ENCODE measurements at regions not wholly inside any gene's neighbourhood (a gene's known extent, or its start where the extent isn't known, plus 50 kb on each side); places are given as distances from the start of the nearest gene placed in this dataset.

GRCh38 chr1:101100674-101101073 lies 75.1 kb upstream of the DPH5 start (continued):
- TF ChIP-seq BHLHE40 (IDR thresholded peaks at IDR 0.05; ENCODE audit: borderline replicate concordance in 1 of 2, low read depth in 2 of 2, low read length in 1 of 2) = no peak
- no peak for TF ChIP-seq SP1 (IDR thresholded peaks at IDR 0.05; ENCODE audit: low read depth, low read length)
- TF ChIP-seq SMARCA5 (IDR thresholded peaks at IDR 0.05) = no peak
- TF ChIP-seq REST (IDR thresholded peaks at IDR 0.05; ENCODE audit: low read depth, low read length) = no peak
- no peak for TF ChIP-seq MEF2A (IDR thresholded peaks at IDR 0.05; ENCODE audit: insufficient read depth, low read depth, low read length)
- TF ChIP-seq, protein P1, sequence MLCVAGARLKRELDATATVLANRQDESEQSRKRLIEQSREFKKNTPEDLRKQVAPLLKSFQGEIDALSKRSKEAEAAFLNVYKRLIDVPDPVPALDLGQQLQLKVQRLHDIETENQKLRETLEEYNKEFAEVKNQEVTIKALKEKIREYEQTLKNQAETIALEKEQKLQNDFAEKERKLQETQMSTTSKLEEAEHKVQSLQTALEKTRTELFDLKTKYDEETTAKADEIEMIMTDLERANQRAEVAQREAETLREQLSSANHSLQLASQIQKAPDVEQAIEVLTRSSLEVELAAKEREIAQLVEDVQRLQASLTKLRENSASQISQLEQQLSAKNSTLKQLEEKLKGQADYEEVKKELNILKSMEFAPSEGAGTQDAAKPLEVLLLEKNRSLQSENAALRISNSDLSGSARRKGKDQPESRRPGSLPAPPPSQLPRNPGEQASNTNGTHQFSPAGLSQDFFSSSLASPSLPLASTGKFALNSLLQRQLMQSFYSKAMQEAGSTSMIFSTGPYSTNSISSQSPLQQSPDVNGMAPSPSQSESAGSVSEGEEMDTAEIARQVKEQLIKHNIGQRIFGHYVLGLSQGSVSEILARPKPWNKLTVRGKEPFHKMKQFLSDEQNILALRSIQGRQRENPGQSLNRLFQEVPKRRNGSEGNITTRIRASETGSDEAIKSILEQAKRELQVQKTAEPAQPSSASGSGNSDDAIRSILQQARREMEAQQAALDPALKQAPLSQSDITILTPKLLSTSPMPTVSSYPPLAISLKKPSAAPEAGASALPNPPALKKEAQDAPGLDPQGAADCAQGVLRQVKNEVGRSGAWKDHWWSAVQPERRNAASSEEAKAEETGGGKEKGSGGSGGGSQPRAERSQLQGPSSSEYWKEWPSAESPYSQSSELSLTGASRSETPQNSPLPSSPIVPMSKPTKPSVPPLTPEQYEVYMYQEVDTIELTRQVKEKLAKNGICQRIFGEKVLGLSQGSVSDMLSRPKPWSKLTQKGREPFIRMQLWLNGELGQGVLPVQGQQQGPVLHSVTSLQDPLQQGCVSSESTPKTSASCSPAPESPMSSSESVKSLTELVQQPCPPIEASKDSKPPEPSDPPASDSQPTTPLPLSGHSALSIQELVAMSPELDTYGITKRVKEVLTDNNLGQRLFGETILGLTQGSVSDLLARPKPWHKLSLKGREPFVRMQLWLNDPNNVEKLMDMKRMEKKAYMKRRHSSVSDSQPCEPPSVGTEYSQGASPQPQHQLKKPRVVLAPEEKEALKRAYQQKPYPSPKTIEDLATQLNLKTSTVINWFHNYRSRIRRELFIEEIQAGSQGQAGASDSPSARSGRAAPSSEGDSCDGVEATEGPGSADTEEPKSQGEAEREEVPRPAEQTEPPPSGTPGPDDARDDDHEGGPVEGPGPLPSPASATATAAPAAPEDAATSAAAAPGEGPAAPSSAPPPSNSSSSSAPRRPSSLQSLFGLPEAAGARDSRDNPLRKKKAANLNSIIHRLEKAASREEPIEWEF (IDR thresholded peaks at IDR 0.05; ENCODE audit: insufficient replicate concordance, low read depth, low read length) = no peak
- no peak for TF ChIP-seq ZNF622 (IDR thresholded peaks at IDR 0.05)
- no peak for TF ChIP-seq HDAC2 (IDR thresholded peaks at IDR 0.05)
- TF ChIP-seq EGR1 (IDR thresholded peaks at IDR 0.05; ENCODE audit: borderline replicate concordance in 1 of 2, low read depth in 2 of 2, low read length in 2 of 2) = no peak
- no peak for TF ChIP-seq ZBED1 (IDR thresholded peaks at IDR 0.05; ENCODE audit: borderline replicate concordance)
- TF ChIP-seq IRF3 (IDR thresholded peaks at IDR 0.05) = no peak
- TF ChIP-seq MXI1 (IDR thresholded peaks at IDR 0.05; ENCODE audit: low read depth, low read length) = no peak
- TF ChIP-seq, protein P2, sequence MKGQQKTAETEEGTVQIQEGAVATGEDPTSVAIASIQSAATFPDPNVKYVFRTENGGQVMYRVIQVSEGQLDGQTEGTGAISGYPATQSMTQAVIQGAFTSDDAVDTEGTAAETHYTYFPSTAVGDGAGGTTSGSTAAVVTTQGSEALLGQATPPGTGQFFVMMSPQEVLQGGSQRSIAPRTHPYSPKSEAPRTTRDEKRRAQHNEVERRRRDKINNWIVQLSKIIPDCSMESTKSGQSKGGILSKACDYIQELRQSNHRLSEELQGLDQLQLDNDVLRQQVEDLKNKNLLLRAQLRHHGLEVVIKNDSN (IDR thresholded peaks at IDR 0.05; ENCODE audit: borderline replicate concordance, extremely low read length, insufficient read depth, low read depth, low read length) = no peak
- TF ChIP-seq RELA (IDR thresholded peaks at IDR 0.05; ENCODE audit: borderline replicate concordance, partially characterized antibody) = no peak
- TF ChIP-seq RFX5 (IDR thresholded peaks at IDR 0.05; ENCODE audit: low read depth, low read length) = no peak
- TF ChIP-seq TARDBP (IDR thresholded peaks at IDR 0.05; ENCODE audit: borderline replicate concordance) = no peak
- 0 out of 2 replicates have a peak, but pooled peaks have one; percentile 18 for TF ChIP-seq FOXM1 (IDR thresholded peaks at IDR 0.05; ENCODE audit: low read depth, low read length)
- TF ChIP-seq JUNB (IDR thresholded peaks at IDR 0.05) = peak; percentile 28; the same call in 1 of the 2 replicates
- TF ChIP-seq ZNF217 (IDR thresholded peaks at IDR 0.05) = peak; percentile 39; the same call in 1 of the 2 replicates
- TF ChIP-seq CHD4 (IDR thresholded peaks at IDR 0.05) = no peak
